Dendritic cell treated with granulocyte-macrophage colony-stimulating factor and Interleukin-4, amounts not matched to agents 40 ng/mL and 50 ng/mL, for 4 days (primary cell): ENCODE measurements at regions not wholly inside any gene's neighbourhood (a gene's known extent, or its start where the extent isn't known, plus 50 kb on each side); places are given as distances from the start of the nearest gene placed in this dataset.

Experiments
- H3K27ac Mint-ChIP-seq: one replicate; pipeline ENCODE4 v1.8.0; 2022; ENCODE audit warnings: mild to moderate bottlenecking, mixed read lengths
- H3K27me3 Mint-ChIP-seq: one replicate; pipeline ENCODE4 v1.8.0; 2022; ENCODE audit warnings: mild to moderate bottlenecking, mixed read lengths
- H3K36me3 Mint-ChIP-seq: one replicate; pipeline ENCODE4 v1.8.0; 2022; ENCODE audit warnings: low read depth, mixed read lengths
- H3K4me1 Mint-ChIP-seq: one replicate; pipeline ENCODE4 v1.8.0; 2022; ENCODE audit warnings: low read depth, mixed read lengths
- H3K4me3 Mint-ChIP-seq: one replicate; pipeline ENCODE4 v1.8.0; 2022; ENCODE audit warnings: mild to moderate bottlenecking, moderate library complexity, mixed read lengths
- H3K9me3 Mint-ChIP-seq: one replicate; pipeline ENCODE4 v1.8.0; 2022; ENCODE audit warnings: mixed read lengths
- intact Hi-C: fragments of 100-400 bp; cut with micrococcal nuclease; formaldehyde crosslinking; loops from one replicate; pipeline ENCODE4 v1.15.0; 2022

DNA sequence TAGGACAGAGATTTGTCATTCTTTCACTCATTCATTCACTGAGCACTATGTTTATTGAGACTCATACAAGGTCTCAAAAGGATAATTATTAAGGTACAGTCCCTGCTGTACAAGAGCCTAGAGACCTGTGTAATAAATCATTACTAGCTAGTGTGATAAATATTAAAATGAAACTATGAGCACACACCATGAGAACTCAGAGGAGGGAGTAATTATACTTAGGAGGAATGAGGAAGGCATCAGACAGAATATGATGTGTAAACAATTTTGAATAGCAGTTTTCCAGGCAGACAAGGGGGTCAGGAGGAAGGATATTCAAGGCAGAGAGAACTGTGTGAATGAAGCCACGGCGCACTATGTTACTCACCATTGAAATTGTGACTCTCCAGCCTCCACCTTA, 300.8 kb upstream of the ISX start:
- Mint-ChIP-seq H3K4me3 (no peak overlapping the region), H3K4me1 (no peaks in the 10 kb centered on the region), H3K27ac (no peak overlapping the region), H3K27me3 (no peaks in the 10 kb centered on the region), H3K9me3 (no peaks in the 10 kb centered on the region), H3K36me3 (no peaks in the 10 kb centered on the region)
- intact Hi-C loops, result no loop called here

- H3K27ac Mint-ChIP-seq, result no peak overlapping the region
- H3K9me3 Mint-ChIP-seq, result no peaks in the 10 kb centered on the region
- H3K4me1 Mint-ChIP-seq, result no peaks in the 10 kb centered on the region
- no peak overlapping the region for H3K4me3 Mint-ChIP-seq
- H3K27me3 Mint-ChIP-seq, result no peaks in the 10 kb centered on the region
- H3K36me3 Mint-ChIP-seq, result no peaks in the 10 kb centered on the region
- intact Hi-C loops, result no loop called here
These were observed 296.6 kb upstream of the ISX start for GRCh38 chr22:34769361-34769760.

- intact Hi-C loops, result no loop called here
- Mint-ChIP-seq H3K27me3 (no peaks in the 10 kb centered on the region), H3K4me1 (no peaks in the 10 kb centered on the region), H3K4me3 (no peak overlapping the region), H3K36me3 (no peaks in the 10 kb centered on the region), H3K27ac (no peak overlapping the region), H3K9me3 (peaks cover 29% of the 10 kb centered on the region)
These were observed 289.1 kb upstream of the ISX start for GRCh38 chr22:34776817-34777216.

DNA sequence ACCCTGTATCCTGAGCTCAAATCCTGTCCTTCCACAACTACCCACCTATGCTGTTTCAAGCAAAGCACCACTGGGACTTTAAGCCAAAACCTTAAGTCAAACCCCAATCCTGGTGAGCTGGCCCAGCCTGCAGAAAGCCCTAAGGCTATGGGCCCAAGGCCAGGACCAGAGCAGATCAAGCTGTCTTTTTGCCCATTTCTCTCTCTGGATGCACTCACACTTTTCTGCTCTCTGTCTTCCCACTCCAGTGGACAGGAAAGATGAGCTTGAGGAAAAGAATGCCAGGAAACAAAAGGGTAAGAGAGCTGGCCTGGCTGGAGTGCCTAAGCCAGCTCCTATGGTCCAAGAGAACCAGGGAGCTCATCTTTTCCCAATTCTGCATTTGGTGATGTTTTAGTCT, 284.3 kb upstream of the ISX start:
- no peaks in the 10 kb centered on the region for H3K36me3 Mint-ChIP-seq
- no peaks in the 10 kb centered on the region for H3K27me3 Mint-ChIP-seq
- peaks cover 31% of the 10 kb centered on the region for H3K9me3 Mint-ChIP-seq
- no peaks in the 10 kb centered on the region for H3K4me1 Mint-ChIP-seq
- no peak overlapping the region for H3K27ac Mint-ChIP-seq
- intact Hi-C loops, result no loop called here
- no peak overlapping the region for H3K4me3 Mint-ChIP-seq

DNA sequence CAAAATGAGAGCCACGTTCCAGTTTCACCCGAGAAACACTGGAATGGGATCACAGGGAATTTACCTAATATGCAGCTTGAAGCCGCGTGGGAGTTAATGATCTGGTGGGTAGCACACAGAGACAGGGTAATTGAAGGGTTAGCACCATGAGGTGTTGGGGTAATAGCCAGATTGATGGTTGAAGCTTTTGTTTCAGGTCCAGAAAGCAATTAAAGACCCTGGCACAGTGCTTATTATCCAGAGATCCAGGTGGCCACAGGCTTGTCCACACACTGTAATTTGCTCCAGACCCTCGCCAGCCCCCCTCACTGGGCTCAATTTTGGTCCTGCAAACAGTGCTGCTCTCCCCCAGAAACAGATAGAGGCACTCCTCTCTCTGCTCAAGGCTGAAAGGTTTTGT, 282.5 kb upstream of the ISX start:
- Mint-ChIP-seq H3K27me3 (no peaks in the 10 kb centered on the region), H3K9me3 (peaks cover 16% of the 10 kb centered on the region), H3K4me3 (no peak overlapping the region), H3K4me1 (no peaks in the 10 kb centered on the region), H3K36me3 (no peaks in the 10 kb centered on the region), H3K27ac (no peak overlapping the region)
- intact Hi-C loops, result no loop called here

GRCh38 chr22:34784056-34784455, 281.9 kb upstream of the ISX start:
- intact Hi-C loops, result no loop called here
- Mint-ChIP-seq H3K9me3 (peaks cover 16% of the 10 kb centered on the region), H3K27me3 (no peaks in the 10 kb centered on the region), H3K4me1 (no peaks in the 10 kb centered on the region), H3K27ac (no peak overlapping the region), H3K4me3 (no peak overlapping the region), H3K36me3 (no peaks in the 10 kb centered on the region)

- H3K36me3 Mint-ChIP-seq, result no peaks in the 10 kb centered on the region
- H3K4me1 Mint-ChIP-seq, result no peaks in the 10 kb centered on the region
- intact Hi-C loops, result no loop called here
- no peaks in the 10 kb centered on the region for H3K9me3 Mint-ChIP-seq
- H3K27ac Mint-ChIP-seq, result no peak overlapping the region
- no peak overlapping the region for H3K4me3 Mint-ChIP-seq
- H3K27me3 Mint-ChIP-seq, result no peaks in the 10 kb centered on the region
These were observed 268.1 kb upstream of the ISX start for GRCh38 chr22:34797826-34798225.

GRCh38 chr22:34798605-34799004, 267.4 kb upstream of the ISX start:
- no peaks in the 10 kb centered on the region for H3K27me3 Mint-ChIP-seq
- no peaks in the 10 kb centered on the region for H3K9me3 Mint-ChIP-seq
- intact Hi-C loops, result no loop called here
- no peaks in the 10 kb centered on the region for H3K4me1 Mint-ChIP-seq
- H3K36me3 Mint-ChIP-seq, result no peaks in the 10 kb centered on the region
- H3K4me3 Mint-ChIP-seq, result no peak overlapping the region
- no peak overlapping the region for H3K27ac Mint-ChIP-seq

- H3K4me1 Mint-ChIP-seq, result no peaks in the 10 kb centered on the region
- no peak overlapping the region for H3K27ac Mint-ChIP-seq
- H3K4me3 Mint-ChIP-seq, result no peak overlapping the region
- no peaks in the 10 kb centered on the region for H3K9me3 Mint-ChIP-seq
- intact Hi-C loops, result no loop called here
- no peaks in the 10 kb centered on the region for H3K27me3 Mint-ChIP-seq
- no peaks in the 10 kb centered on the region for H3K36me3 Mint-ChIP-seq
These were observed 265.5 kb upstream of the ISX start for GRCh38 chr22:34800260-34800980.

DNA sequence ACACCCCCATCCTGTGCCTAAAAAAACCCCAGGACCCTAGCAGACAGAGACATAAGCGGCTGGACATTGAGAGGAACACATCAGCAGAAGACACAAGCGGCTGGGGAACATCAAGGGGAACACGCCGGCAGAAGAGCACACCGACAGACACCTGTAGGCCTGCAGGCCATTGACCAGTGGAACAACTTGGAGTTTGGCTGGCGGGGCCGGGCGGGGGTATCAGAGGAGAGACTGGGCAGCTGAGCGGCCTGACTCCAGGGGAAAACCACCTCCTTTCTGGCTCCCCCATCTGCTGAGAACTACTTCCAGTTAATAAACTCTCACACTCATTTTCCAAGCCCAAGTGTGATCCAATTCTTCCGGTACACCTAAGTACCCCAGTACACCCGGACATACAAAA, 264.7 kb upstream of the ISX start:
- intact Hi-C loops, result no loop called here
- H3K9me3 Mint-ChIP-seq, result no peaks in the 10 kb centered on the region
- H3K4me1 Mint-ChIP-seq, result no peaks in the 10 kb centered on the region
- no peak overlapping the region for H3K27ac Mint-ChIP-seq
- H3K36me3 Mint-ChIP-seq, result no peaks in the 10 kb centered on the region
- no peaks in the 10 kb centered on the region for H3K27me3 Mint-ChIP-seq
- no peak overlapping the region for H3K4me3 Mint-ChIP-seq

DNA sequence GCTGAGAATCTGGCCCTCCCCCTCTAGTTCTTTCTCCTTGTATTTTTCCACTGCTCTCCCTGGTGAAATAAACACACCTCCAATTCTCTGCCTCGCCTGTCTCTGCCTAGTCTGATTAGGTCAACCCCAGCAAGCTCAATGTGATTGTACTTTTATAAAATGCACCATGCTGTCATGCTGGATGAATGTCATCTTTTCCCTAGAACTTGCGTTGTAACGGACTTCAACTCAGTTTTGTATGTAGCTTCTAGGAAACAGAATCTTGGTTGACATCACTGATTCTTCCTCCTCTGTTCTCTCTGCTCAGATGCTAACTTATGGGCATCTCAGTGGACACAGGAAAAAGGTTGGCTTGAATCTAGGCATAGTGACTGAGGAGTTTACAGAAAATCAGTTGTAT, 261.9 kb upstream of the ISX start:
- intact Hi-C loops, result no loop called here
- Mint-ChIP-seq H3K27me3 (no peaks in the 10 kb centered on the region), H3K4me3 (no peak overlapping the region), H3K27ac (no peak overlapping the region), H3K36me3 (no peaks in the 10 kb centered on the region), H3K9me3 (peaks cover 7% of the 10 kb centered on the region), H3K4me1 (no peaks in the 10 kb centered on the region)

DNA sequence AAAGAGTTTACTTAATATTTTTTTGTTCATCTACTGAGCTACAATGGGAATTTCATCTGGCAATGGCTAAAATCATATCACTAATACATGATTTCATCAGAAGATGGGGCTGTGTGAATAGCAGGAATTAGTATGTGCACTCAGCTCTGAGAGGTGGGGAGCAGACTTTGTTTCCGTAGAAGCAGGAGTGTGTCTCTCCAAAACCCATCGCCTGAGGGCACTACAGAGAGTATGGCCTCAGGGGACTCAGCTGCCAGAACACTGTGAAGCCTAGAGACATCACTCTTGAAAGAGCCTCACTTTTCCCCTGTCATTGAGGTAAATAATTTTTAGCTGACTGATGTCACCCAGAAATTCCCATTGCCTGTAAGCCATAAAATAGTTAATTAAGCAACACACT, 261.4 kb upstream of the ISX start:
- intact Hi-C loops, result no loop called here
- Mint-ChIP-seq H3K4me3 (no peak overlapping the region), H3K9me3 (peaks cover 12% of the 10 kb centered on the region), H3K27me3 (no peaks in the 10 kb centered on the region), H3K36me3 (no peaks in the 10 kb centered on the region), H3K4me1 (no peaks in the 10 kb centered on the region), H3K27ac (no peak overlapping the region)

DNA sequence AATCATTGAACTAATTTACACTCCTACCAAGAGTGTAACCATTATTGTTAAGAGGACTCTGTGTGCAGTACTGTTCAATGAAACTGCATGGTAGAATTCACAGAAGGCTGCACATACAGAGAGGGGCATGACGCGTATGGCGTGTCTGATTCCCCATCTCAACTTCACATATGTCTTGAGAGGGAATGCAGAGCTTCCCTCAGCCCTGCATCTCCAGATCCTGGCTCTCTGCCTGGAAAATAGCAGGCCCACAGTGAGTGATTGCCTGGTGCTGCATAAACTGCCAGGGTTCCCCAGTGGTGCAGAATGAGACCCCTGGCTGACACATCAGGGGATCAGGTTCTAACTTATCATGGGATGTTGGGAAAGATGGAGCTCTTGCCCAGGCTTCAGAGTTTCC, 260.2 kb upstream of the ISX start:
- no peaks in the 10 kb centered on the region for H3K36me3 Mint-ChIP-seq
- no peaks in the 10 kb centered on the region for H3K27me3 Mint-ChIP-seq
- H3K27ac Mint-ChIP-seq, result no peak overlapping the region
- intact Hi-C loops, result no loop called here
- no peak overlapping the region for H3K4me3 Mint-ChIP-seq
- no peaks in the 10 kb centered on the region for H3K4me1 Mint-ChIP-seq
- H3K9me3 Mint-ChIP-seq, result peaks cover 21% of the 10 kb centered on the region

GRCh38 chr22:34808618-34809017, 257.3 kb upstream of the ISX start:
- intact Hi-C loops, result no loop called here
- Mint-ChIP-seq H3K4me3 (no peak overlapping the region), H3K27me3 (no peaks in the 10 kb centered on the region), H3K36me3 (no peaks in the 10 kb centered on the region), H3K9me3 (peaks cover 22% of the 10 kb centered on the region), H3K4me1 (no peaks in the 10 kb centered on the region), H3K27ac (no peak overlapping the region)

- H3K36me3 Mint-ChIP-seq, result no peaks in the 10 kb centered on the region
- H3K27me3 Mint-ChIP-seq, result no peaks in the 10 kb centered on the region
- H3K9me3 Mint-ChIP-seq, result peaks cover 34% of the 10 kb centered on the region
- H3K4me3 Mint-ChIP-seq, result no peak overlapping the region
- intact Hi-C loops, result no loop called here
- no peaks in the 10 kb centered on the region for H3K4me1 Mint-ChIP-seq
- H3K27ac Mint-ChIP-seq, result no peak overlapping the region
These were observed 253.3 kb upstream of the ISX start for GRCh38 chr22:34812631-34813030.
